GM12872 (cell line): ENCODE measurements at regions not wholly inside any gene's neighbourhood (a gene's known extent, or its start where the extent isn't known, plus 50 kb on each side); places are given as distances from the start of the nearest gene placed in this dataset.

Experiments
- CTCF ChIP-seq: IDR thresholded peaks from 3 replicates; pipeline ENCODE4 v1.5.1; 2011; ENCODE audit warnings: low read depth, mild to moderate bottlenecking, low read length, moderate library complexity; ENCODE audit not compliant: insufficient read depth

- TF ChIP-seq CTCF, result no peak
Measured at GRCh38 chr6:43910638-43911353, 140.8 kb downstream of the VEGFA start.

GRCh38 chr6:43910149-43910637 is 140.2 kb downstream of the VEGFA start:
- TF ChIP-seq CTCF, result no peak

GRCh38 chr6:43909474-43910148 is 139.6 kb downstream of the VEGFA start:
- no peak for TF ChIP-seq CTCF

- TF ChIP-seq CTCF, result no peak
Measured at GRCh38 chr6:43907789-43908472, 137.9 kb downstream of the VEGFA start.

- TF ChIP-seq CTCF, result no peak
Measured at GRCh38 chr6:43907312-43907711, 137.3 kb downstream of the VEGFA start.

- TF ChIP-seq CTCF, result no peak
Measured at GRCh38 chr6:43904311-43905123, 134.5 kb downstream of the VEGFA start.
